H1 (cell line): ENCODE measurements at regions not wholly inside any gene's neighbourhood (a gene's known extent, or its start where the extent isn't known, plus 50 kb on each side); places are given as distances from the start of the nearest gene placed in this dataset.

Experiments
- CTCF ChIA-PET: fragments of 300-600 bp; sonication (Branson Sonifier 250); formaldehyde crosslinking; loops from one replicate; lab custom pipeline; 2021; ENCODE audit not compliant: partially characterized antibody; lab: Charles Lee
- POLR2A ChIA-PET: fragments of 300-600 bp; sonication (Branson Sonifier 250); formaldehyde crosslinking; loops from one replicate; lab custom pipeline; 2021; ENCODE audit warnings: inconsistent platforms; ENCODE audit not compliant: partially characterized antibody; lab: Charles Lee
- DNase-seq, 2 experiments: peaks; one replicate each; pipeline versions ENCODE4 v3.0.0 to v3.0.0-alpha.2; 2010 to 2022; ENCODE audit warnings: low spot score in 2 of 2, low read depth in 1 of 2, mixed read lengths in 1 of 2
- FAIRE-seq: peaks from 2 replicates; lab custom pipeline; 2011; peaks lifted over from hg19 to GRCh38; lab: Jason Lieb, UNC
- H2AFZ ChIP-seq: 2 replicates; pipeline ENCODE4 v1.8.1; 2012; ENCODE audit warnings: low read length, inconsistent platforms
- H2AK5ac ChIP-seq: 2 replicates; pipeline ENCODE4 v1.6.1; 2013; ENCODE audit warnings: low read depth, low read length
- H2BK120ac ChIP-seq: replicated peaks from 2 replicates; pipeline ENCODE3; 2013; ENCODE audit warnings: low read depth, low read length, inconsistent platforms
- H2BK12ac ChIP-seq: 2 replicates; pipeline ENCODE4 v1.6.1; 2013; ENCODE audit warnings: low read depth, low read length
- H2BK15ac ChIP-seq: 2 replicates; pipeline ENCODE4 v1.6.1; 2013; ENCODE audit warnings: low read length
- H2BK20ac ChIP-seq: 2 replicates; pipeline ENCODE4 v1.6.1; 2013; ENCODE audit warnings: low read length
- H2BK5ac ChIP-seq: 2 replicates; pipeline ENCODE4 v1.6.1; 2013; ENCODE audit warnings: low read depth, low read length
- H3K14ac ChIP-seq: 2 replicates; pipeline ENCODE4 v1.6.1; 2013; ENCODE audit warnings: inconsistent platforms; ENCODE audit not compliant: insufficient read length
- H3K18ac ChIP-seq: 2 replicates; pipeline ENCODE4 v1.6.1; 2013; ENCODE audit warnings: low read length; ENCODE audit errors: extremely low read depth
- H3K23ac ChIP-seq: 2 replicates; pipeline ENCODE4 v1.6.1; 2013; ENCODE audit warnings: inconsistent platforms; ENCODE audit not compliant: insufficient read length
- H3K23me2 ChIP-seq: 2 replicates; pipeline ENCODE4 v1.6.1; 2013; ENCODE audit warnings: low read depth, low read length
- H3K27ac ChIP-seq: 2 replicates; pipeline ENCODE4 v1.6.1; 2011; ENCODE audit warnings: low read depth, low read length, inconsistent platforms
- H3K27me3 ChIP-seq, 4 experiments: replicated peaks in 1 of 4; 1 replicate in 1 of 4; 2 replicates in 3 of 4; pipeline versions ENCODE4 v1.6.1 to v1.8.1; 2011 to 2013; ENCODE audit warnings: low read length in 3 of 4, mild to moderate bottlenecking in 3 of 4, inconsistent platforms in 2 of 4, mixed read lengths in 2 of 4, moderate library complexity in 1 of 4; ENCODE audit not compliant: control insufficient read depth in 3 of 4, insufficient read depth in 3 of 4; ENCODE audit errors: extremely low read depth in 1 of 4
- H3K36me3 ChIP-seq, 4 experiments: 2 replicates each; pipeline versions ENCODE4 v1.6.1 to v1.8.1; 2011 to 2013; ENCODE audit warnings: mild to moderate bottlenecking in 4 of 4, low read length in 3 of 4, moderate library complexity in 2 of 4, control low read depth in 1 of 4, inconsistent platforms in 1 of 4; ENCODE audit not compliant: insufficient read depth in 4 of 4, control insufficient read depth in 2 of 4
- H3K4ac ChIP-seq: replicated peaks from 2 replicates; pipeline ENCODE3; 2013; ENCODE audit warnings: low read length, low read depth, mixed read lengths, inconsistent platforms; ENCODE audit not compliant: insufficient read length
- H3K4me1 ChIP-seq, 4 experiments: replicated peaks in 1 of 4; 1 replicate in 1 of 4; 2 replicates in 3 of 4; pipeline versions ENCODE4 v1.6.1 to v1.8.1; 2011 to 2013; ENCODE audit warnings: low read length in 3 of 4, inconsistent platforms in 2 of 4, mixed read lengths in 1 of 4; ENCODE audit not compliant: insufficient read depth in 4 of 4, control insufficient read depth in 3 of 4
- H3K4me2 ChIP-seq, 2 experiments: 2 replicates each; pipeline versions ENCODE4 v1.6.1 to v1.8.1; 2011 to 2013; ENCODE audit warnings: low read depth in 2 of 2, low read length in 2 of 2, control low read depth in 1 of 2, inconsistent platforms in 1 of 2, mild to moderate bottlenecking in 1 of 2; ENCODE audit not compliant: insufficient read depth in 1 of 2
- H3K4me3 ChIP-seq, 4 experiments: fragments of 200-600, 300-600 bp in 1 of 4; sonication (generic), shearing (Covaris generic), sonication (Bioruptor Twin) in 1 of 4; 2 replicates each; pipeline versions ENCODE4 v1.5.1 to v1.8.1; 2011 to 2016; ENCODE audit warnings: low read length in 4 of 4, low read depth in 3 of 4, control low read depth in 2 of 4, inconsistent platforms in 2 of 4, mild to moderate bottlenecking in 2 of 4, mixed read lengths in 1 of 4, moderate library complexity in 1 of 4; ENCODE audit not compliant: insufficient read depth in 2 of 4; ENCODE audit errors: extremely low read depth in 1 of 4
- H3K56ac ChIP-seq: replicated peaks from 2 replicates; pipeline ENCODE3; 2013; ENCODE audit warnings: low read depth, mild to moderate bottlenecking, mixed read lengths, low read length, inconsistent platforms; ENCODE audit not compliant: insufficient read length
- H3K79me1 ChIP-seq: 2 replicates; pipeline ENCODE4 v1.6.1; 2013; ENCODE audit warnings: low read depth, low read length, control low read depth
- H3K79me2 ChIP-seq, 2 experiments: 2 replicates each; pipeline versions ENCODE4 v1.6.1 to v1.8.1; 2012 to 2013; ENCODE audit warnings: low read length in 2 of 2, mild to moderate bottlenecking in 2 of 2, inconsistent platforms in 1 of 2; ENCODE audit not compliant: insufficient read depth in 2 of 2, control insufficient read depth in 1 of 2
- H3K9ac ChIP-seq, 4 experiments: replicated peaks in 1 of 4; 1 replicate in 1 of 4; 2 replicates in 3 of 4; pipeline versions ENCODE4 v1.6.1 to v1.8.1; 2011 to 2013; ENCODE audit warnings: low read depth in 3 of 4, low read length in 3 of 4, control low read depth in 2 of 4, mild to moderate bottlenecking in 2 of 4, moderate library complexity in 2 of 4, inconsistent platforms in 1 of 4; ENCODE audit errors: extremely low read depth in 1 of 4
- H3K9me3 ChIP-seq, 2 experiments: 2 replicates each; pipeline versions ENCODE4 v1.6.1 to v1.8.1; 2012 to 2013; ENCODE audit warnings: mild to moderate bottlenecking in 2 of 2, moderate library complexity in 2 of 2, control low read depth in 1 of 2, inconsistent platforms in 1 of 2, low read depth in 1 of 2, low read length in 1 of 2, mixed read lengths in 1 of 2; ENCODE audit not compliant: insufficient read depth in 2 of 2
- H4K20me1 ChIP-seq, 2 experiments: replicated peaks in 1 of 2; 2 replicates each; pipeline versions ENCODE3 to v1.8.1; 2011 to 2013; ENCODE audit warnings: inconsistent platforms in 2 of 2, low read length in 2 of 2, mild to moderate bottlenecking in 1 of 2; ENCODE audit not compliant: insufficient read depth in 2 of 2, control insufficient read depth in 1 of 2
- H4K5ac ChIP-seq: 2 replicates; pipeline ENCODE4 v1.6.1; 2013; ENCODE audit warnings: low read length, low read depth, mixed read lengths, inconsistent platforms; ENCODE audit not compliant: insufficient read length
- H4K8ac ChIP-seq: 2 replicates; pipeline ENCODE4 v1.8.0; 2013; ENCODE audit warnings: mild to moderate bottlenecking, moderate library complexity, low read length, inconsistent platforms; ENCODE audit not compliant: insufficient read depth; ENCODE audit errors: extremely low read depth
- H4K91ac ChIP-seq: replicated peaks from 2 replicates; pipeline ENCODE3; 2013; ENCODE audit warnings: low read length, mixed read lengths, inconsistent platforms; ENCODE audit not compliant: insufficient read length
- BRCA1 ChIP-seq: IDR thresholded peaks from 2 replicates; pipeline ENCODE4 v1.6.1; 2012; ENCODE audit warnings: low read depth, low read length, improper control_type of control experiment
- CHD1 ChIP-seq: IDR thresholded peaks from 2 replicates; pipeline ENCODE4 v1.6.1; 2012; ENCODE audit warnings: low read depth, low read length, improper control_type of control experiment
- CREB1 ChIP-seq: IDR thresholded peaks from 2 replicates; pipeline ENCODE4 v1.6.1; 2012; ENCODE audit warnings: inconsistent platforms
- E2F6 ChIP-seq: IDR thresholded peaks from 2 replicates; pipeline ENCODE4 v1.6.1; 2012; ENCODE audit warnings: inconsistent platforms
- EP300 ChIP-seq, 2 experiments: IDR thresholded peaks; 1 replicate in 1 of 2; 2 replicates in 1 of 2; pipeline ENCODE4 v1.6.1; 2011 to 2012; ENCODE audit warnings: low read depth in 2 of 2, low read length in 2 of 2, mild to moderate bottlenecking in 2 of 2, borderline replicate concordance in 1 of 2, inconsistent platforms in 1 of 2, moderate library complexity in 1 of 2
- HDAC6 ChIP-seq: IDR thresholded peaks from one replicate; pipeline ENCODE4 v1.7.1; 2012; ENCODE audit warnings: low read depth, mild to moderate bottlenecking, inconsistent platforms, low read length, moderate library complexity
- JUND ChIP-seq: IDR thresholded peaks from 2 replicates; pipeline ENCODE4 v1.6.1; 2011; ENCODE audit warnings: mild to moderate bottlenecking, improper control_type of control experiment, low read length
- POLR2A ChIP-seq, 2 experiments: IDR thresholded peaks; 1 replicate in 1 of 2; 2 replicates in 1 of 2; pipeline ENCODE4 v1.6.1; 2011; ENCODE audit warnings: low read depth in 2 of 2, low read length in 2 of 2, mild to moderate bottlenecking in 2 of 2; ENCODE audit errors: control extremely low read depth in 1 of 2
- SP1 ChIP-seq: IDR thresholded peaks from 2 replicates; pipeline ENCODE4 v1.6.1; 2011; ENCODE audit warnings: low read depth, low read length
- SP2 ChIP-seq: IDR thresholded peaks from 2 replicates; pipeline ENCODE4 v1.6.1; 2012; ENCODE audit warnings: mild to moderate bottlenecking, low read length, inconsistent platforms
- SP4 ChIP-seq: IDR thresholded peaks from 2 replicates; pipeline ENCODE4 v1.6.1; 2012; ENCODE audit warnings: low read length, inconsistent platforms
- TAF7 ChIP-seq: optimal IDR thresholded peaks from 2 replicates; pipeline ENCODE3; 2011; ENCODE audit warnings: low read depth, mild to moderate bottlenecking, inconsistent platforms, low read length, moderate library complexity, borderline replicate concordance
- ZNF274 ChIP-seq: IDR thresholded peaks from 2 replicates; pipeline ENCODE4 v1.7.0; 2012; ENCODE audit warnings: low read length, borderline replicate concordance; ENCODE audit errors: extremely low read depth
- WGBS, 2 experiments: shearing (Covaris generic) in 1 of 2; methylation state at CpG; one replicate each; pipeline versions ENCODE4 v1.1.6 to v1.1.7; 2013 to 2015; ENCODE audit warnings: low lambda C conversion rate in 2 of 2, mixed read lengths in 2 of 2, inconsistent platforms in 1 of 2, low coverage in 1 of 2, missing lambda C conversion rate in 1 of 2; ENCODE audit not compliant: insufficient replicate concordance in 2 of 2, insufficient coverage in 1 of 2, insufficient read length in 1 of 2; ENCODE audit errors: extremely low coverage in 1 of 2, missing lambda C conversion rate in 1 of 2; 5-methylcytosine and 5-hydroxymethylcytosine counted together

GRCh38 chr7:131252976-131253375, 74.7 kb upstream of the MKLN1 start:
- Histone ChIP-seq H2AFZ (no peak overlapping the region), H2AK5ac (no peak overlapping the region), H2BK120ac (no peak overlapping the region), H3K4ac (no peak overlapping the region), H2BK12ac (no peak overlapping the region), H2BK15ac (no peak overlapping the region), H4K20me1 (no peaks in the 10 kb centered on the region), H2BK20ac (no peak overlapping the region), H3K27ac (no peak overlapping the region), H3K79me2 (no peaks in the 10 kb centered on the region), H2BK5ac (no peak overlapping the region), H4K5ac (no peak overlapping the region), H3K4me3 (no peak overlapping the region), H3K9me3 (peaks cover 10 to 17% of the 10 kb centered on the region in 2 experiments; a peak in 3 of 4 replicates), H3K9ac (no peak overlapping the region), H3K14ac (no peak overlapping the region), H3K27me3 (no peaks in the 10 kb centered on the region; a peak in 1 of 7 replicates), H3K23ac (no peak overlapping the region), H3K56ac (no peak overlapping the region), H3K79me1 (no peaks in the 10 kb centered on the region), H3K4me1 (no peaks in the 10 kb centered on the region), H3K4me2 (no peak overlapping the region), H3K36me3 (no peaks in the 10 kb centered on the region), H3K23me2 (no peaks in the 10 kb centered on the region; the same call in 1 of the 2 replicates), H4K8ac (no peak overlapping the region), H4K91ac (no peak overlapping the region), H3K18ac (no peak overlapping the region)
- ChIA-PET CTCF (interaction anchor here (0.8 to 0.9 kb wide), 2 partner anchors 154 to 356 kb away, joined by 3 read pairs; no protein-coding TSS in a partner anchor), POLR2A (interaction anchor here (0.6 kb wide), 1 partner anchor 15 kb away, joined by 3 read pairs; no protein-coding TSS in a partner anchor)
- no peak for DNase-seq
- 80% methylated on average over 1 of the region's 1 CpG; no CpG with 5 or more reads in 1 of the 2 experiments for WGBS, 2 experiments
- FAIRE-seq, result no peak
- TF ChIP-seq SP1 (no peak), ZNF274 (no peak), HDAC6 (no peak), BRCA1 (no peak), SP2 (no peak), POLR2A (IDR thresholded peaks at IDR 0.05; ENCODE audit: control extremely low read depth in 1 of 2, low read depth in 2 of 2, low read length in 2 of 2) (no peak), TAF7 (no peak), EP300 (IDR thresholded peaks at IDR 0.05; ENCODE audit: borderline replicate concordance in 1 of 2, low read depth in 2 of 2, low read length in 2 of 2) (no peak), SP4 (no peak), CREB1 (no peak), E2F6 (no peak), JUND (no peak), CHD1 (no peak)
